ENCODE measurements at regions not wholly inside any gene's neighbourhood (a gene's known extent, or its start where the extent isn't known, plus 50 kb on each side); places are given as distances from the start of the nearest gene placed in this dataset.

DNA sequence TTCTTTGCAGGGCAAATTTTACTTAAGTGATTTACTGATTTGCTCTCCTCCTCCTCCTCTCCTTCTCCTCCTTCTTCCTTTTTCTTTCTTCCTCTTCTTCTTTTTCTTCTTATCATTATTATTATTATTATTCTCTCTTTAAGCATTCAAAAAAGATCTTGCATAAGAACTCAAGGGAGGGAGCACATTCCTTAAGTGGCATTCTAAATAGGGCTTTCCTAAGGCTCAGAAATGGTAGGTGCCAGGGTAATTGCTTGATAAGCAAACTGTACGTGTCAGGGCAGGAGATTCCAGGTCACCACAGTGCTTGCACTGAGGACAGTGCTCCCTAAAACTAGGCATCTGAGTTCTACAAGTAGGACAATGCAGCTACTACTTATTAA, 92.4 kb downstream of the SPTSSA start:
- TF ChIP-seq, protein P1, sequence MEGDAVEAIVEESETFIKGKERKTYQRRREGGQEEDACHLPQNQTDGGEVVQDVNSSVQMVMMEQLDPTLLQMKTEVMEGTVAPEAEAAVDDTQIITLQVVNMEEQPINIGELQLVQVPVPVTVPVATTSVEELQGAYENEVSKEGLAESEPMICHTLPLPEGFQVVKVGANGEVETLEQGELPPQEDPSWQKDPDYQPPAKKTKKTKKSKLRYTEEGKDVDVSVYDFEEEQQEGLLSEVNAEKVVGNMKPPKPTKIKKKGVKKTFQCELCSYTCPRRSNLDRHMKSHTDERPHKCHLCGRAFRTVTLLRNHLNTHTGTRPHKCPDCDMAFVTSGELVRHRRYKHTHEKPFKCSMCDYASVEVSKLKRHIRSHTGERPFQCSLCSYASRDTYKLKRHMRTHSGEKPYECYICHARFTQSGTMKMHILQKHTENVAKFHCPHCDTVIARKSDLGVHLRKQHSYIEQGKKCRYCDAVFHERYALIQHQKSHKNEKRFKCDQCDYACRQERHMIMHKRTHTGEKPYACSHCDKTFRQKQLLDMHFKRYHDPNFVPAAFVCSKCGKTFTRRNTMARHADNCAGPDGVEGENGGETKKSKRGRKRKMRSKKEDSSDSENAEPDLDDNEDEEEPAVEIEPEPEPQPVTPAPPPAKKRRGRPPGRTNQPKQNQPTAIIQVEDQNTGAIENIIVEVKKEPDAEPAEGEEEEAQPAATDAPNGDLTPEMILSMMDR (IDR thresholded peaks at IDR 0.05; ENCODE audit: low read depth, low read length), result no peak
- H3K4me3 ChIP-seq (ENCODE audit: low read depth, low read length), result no peak overlapping the region

DNA sequence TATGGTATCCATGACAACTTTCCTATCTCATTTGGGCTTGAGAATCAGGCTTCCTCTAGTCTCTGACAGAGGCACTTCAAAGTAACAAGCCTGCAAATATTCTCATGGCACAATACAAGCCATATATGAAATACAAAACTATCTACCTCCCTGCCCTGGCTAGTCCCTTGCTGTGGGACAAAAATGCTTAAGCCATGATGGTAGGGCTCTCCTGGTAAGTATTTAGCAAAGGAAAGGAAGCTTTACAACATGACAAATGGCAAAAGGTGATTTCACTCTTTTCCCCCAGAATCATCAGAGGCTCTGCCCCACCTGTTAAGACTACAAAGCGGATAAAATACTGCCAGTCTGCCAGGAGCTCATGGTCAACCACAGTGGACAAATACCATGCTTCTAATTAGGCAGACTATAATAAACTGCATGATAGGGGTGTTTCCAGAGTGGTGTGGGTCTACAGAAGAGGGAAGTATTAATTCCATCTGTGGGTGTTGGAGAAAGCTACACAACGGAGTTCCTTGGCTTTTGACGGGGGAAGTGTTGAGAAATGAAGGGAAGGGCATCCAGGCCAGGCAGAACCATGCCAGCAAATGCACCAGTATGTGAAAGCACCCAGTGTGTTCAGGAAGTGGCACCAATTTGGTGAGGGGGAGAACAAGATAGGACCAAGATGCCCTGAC, 92.9 kb downstream of the SPTSSA start:
- H3K4me3 ChIP-seq (ENCODE audit: low read depth, low read length), result no peak overlapping the region
- TF ChIP-seq, protein P1 (IDR thresholded peaks at IDR 0.05; ENCODE audit: low read depth, low read length), result no peak

- TF ChIP-seq, protein P1 (IDR thresholded peaks at IDR 0.05; ENCODE audit: low read depth, low read length), result no peak
- no peak overlapping the region for H3K4me3 ChIP-seq (ENCODE audit: low read depth, low read length)
Observed at GRCh38 chr14:34368115-34368970, 93.7 kb downstream of the SPTSSA start.

GRCh38 chr14:34365309-34365915, 96.6 kb downstream of the SPTSSA start:
- H3K4me3 ChIP-seq (ENCODE audit: low read depth, low read length), result no peak overlapping the region
- TF ChIP-seq, protein P1 (IDR thresholded peaks at IDR 0.05; ENCODE audit: low read depth, low read length), result no peak

DNA sequence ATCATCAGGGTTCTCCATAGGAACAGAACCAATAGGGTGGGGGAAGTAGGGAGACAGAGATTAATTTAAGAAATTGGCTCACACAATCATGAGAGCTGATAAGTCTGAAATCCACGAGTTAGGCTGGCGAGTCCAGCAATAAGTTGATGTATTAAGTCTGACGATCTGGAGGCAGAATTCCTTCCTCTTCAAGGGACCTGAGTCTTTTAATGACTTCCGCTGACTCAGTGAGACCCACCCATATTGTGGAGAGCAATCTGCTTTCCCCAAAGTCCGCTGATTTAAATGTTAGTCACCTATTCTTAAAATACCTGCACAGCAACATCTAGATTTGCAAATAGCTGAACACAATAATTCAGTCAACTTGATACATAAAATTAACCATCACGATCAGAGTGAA, 97.8 kb downstream of the SPTSSA start:
- TF ChIP-seq, protein P1 (IDR thresholded peaks at IDR 0.05; ENCODE audit: low read depth, low read length), result no peak
- H3K4me3 ChIP-seq (ENCODE audit: low read depth, low read length), result no peak overlapping the region

- H3K4me3 ChIP-seq (ENCODE audit: low read depth, low read length), result no peak overlapping the region
- TF ChIP-seq, protein P1 (IDR thresholded peaks at IDR 0.05; ENCODE audit: low read depth, low read length), result no peak
Observed at GRCh38 chr14:34363733-34364134, 98.3 kb downstream of the SPTSSA start.
